ENCODE measurements at regions not wholly inside any gene's neighbourhood (a gene's known extent, or its start where the extent isn't known, plus 50 kb on each side); places are given as distances from the start of the nearest gene placed in this dataset.

GRCh38 chr18:53701697-53702096 is 522.8 kb downstream of the MBD2 start:
- CTCF ChIA-PET (ENCODE audit: low intra/inter-chr PET ratio, low total read pairs), result no interaction called here
- Histone ChIP-seq H3K79me2 (ENCODE audit: insufficient read depth, low read length) (no peaks in the 10 kb centered on the region), H3K36me3 (replicated peaks in 1 of 2; ENCODE audit: control insufficient read depth in 1 of 2, insufficient read depth in 2 of 2, low read length in 2 of 2) (no peaks in the 10 kb centered on the region), H3K9me3 (ENCODE audit: low read length) (no peaks in the 10 kb centered on the region), H3K4me2 (ENCODE audit: low read depth, low read length) (no peak overlapping the region), H3K27me3 (ENCODE audit: control insufficient read depth in 1 of 2, insufficient read depth in 2 of 2, low read length in 2 of 2) (no peaks in the 10 kb centered on the region), H4K20me1 (ENCODE audit: insufficient read depth, low read length) (no peaks in the 10 kb centered on the region), H2AFZ (ENCODE audit: low read length) (no peak overlapping the region), H3K27ac (ENCODE audit: extremely low read length, insufficient read depth, low read length) (no peak overlapping the region), H3K4me1 (ENCODE audit: insufficient read depth, low read length) (peaks cover 6% of the 10 kb centered on the region; the same call in 1 of the 2 replicates), H3K9ac (ENCODE audit: insufficient read depth, low read depth, low read length) (no peak overlapping the region), H3K4me3 (replicated peaks in 1 of 3; ENCODE audit: insufficient read depth in 1 of 3, low read depth in 2 of 3, low read length in 3 of 3) (no peak overlapping the region)
- ATAC-seq (no peak), DNase-seq (ENCODE audit: low spot score) (no peak), FAIRE-seq (no peak)
- intact Hi-C loops (cut with micrococcal nuclease; ENCODE audit: unreplicated experiment), result no loop called here
- no TSS peak for BruUV-seq (replicated peaks)
- TF ChIP-seq ZNF839 (CRISPR knock-in tag; IDR thresholded peaks at IDR 0.05; ENCODE audit: borderline replicate concordance), result no peak
- TF ChIP-seq NFIB (CRISPR knock-in tag; IDR thresholded peaks at IDR 0.05; ENCODE audit: borderline replicate concordance), result no peak
- TF ChIP-seq SATB2 (CRISPR knock-in tag; IDR thresholded peaks at IDR 0.05), result no peak
- TF ChIP-seq ZNF770 (CRISPR knock-in tag; IDR thresholded peaks at IDR 0.05), result no peak
- TF ChIP-seq ZNF451 (CRISPR knock-in tag; IDR thresholded peaks at IDR 0.05), result no peak
- no peak for TF ChIP-seq ZNF572 (CRISPR knock-in tag; IDR thresholded peaks at IDR 0.05)
- TF ChIP-seq KDM2A (CRISPR knock-in tag; IDR thresholded peaks at IDR 0.05; ENCODE audit: borderline replicate concordance, low read depth), result no peak
- no peak for TF ChIP-seq SMC3 (IDR thresholded peaks at IDR 0.05; ENCODE audit: low read length)
- TF ChIP-seq ZNF12 (CRISPR knock-in tag; IDR thresholded peaks at IDR 0.05), result no peak
- no peak for TF ChIP-seq ZNF260 (CRISPR knock-in tag; IDR thresholded peaks at IDR 0.05; ENCODE audit: borderline replicate concordance, low read depth)
- in situ Hi-C loops (cut with HindIII; ENCODE audit: extremely low pct_ligation_motif_present, low pct_unique_long_range_greater_than_20kb), result no loop called here
- 0% methylated on average over 1 of the region's 1 CpG for WGBS (ENCODE audit: low lambda C conversion rate)
- POLR2A ChIA-PET, result no interaction called here

All from HepG2 (cell line).